GM21390 (cell line): ENCODE measurements at regions not wholly inside any gene's neighbourhood (a gene's known extent, or its start where the extent isn't known, plus 50 kb on each side); places are given as distances from the start of the nearest gene placed in this dataset.

Experiments
- ATAC-seq: cut with Tn5 transposase; IDR thresholded peaks from one replicate; pipeline ENCODE4 v1.9.1; 2021; ENCODE audit not compliant: unreplicated experiment

- ATAC-seq = no peak
Observed at GRCh38 chr11:134545521-134545920, 133.5 kb upstream of the B3GAT1 start.

- no peak for ATAC-seq
Observed at GRCh38 chr11:134544095-134544815, 132.2 kb upstream of the B3GAT1 start.

DNA sequence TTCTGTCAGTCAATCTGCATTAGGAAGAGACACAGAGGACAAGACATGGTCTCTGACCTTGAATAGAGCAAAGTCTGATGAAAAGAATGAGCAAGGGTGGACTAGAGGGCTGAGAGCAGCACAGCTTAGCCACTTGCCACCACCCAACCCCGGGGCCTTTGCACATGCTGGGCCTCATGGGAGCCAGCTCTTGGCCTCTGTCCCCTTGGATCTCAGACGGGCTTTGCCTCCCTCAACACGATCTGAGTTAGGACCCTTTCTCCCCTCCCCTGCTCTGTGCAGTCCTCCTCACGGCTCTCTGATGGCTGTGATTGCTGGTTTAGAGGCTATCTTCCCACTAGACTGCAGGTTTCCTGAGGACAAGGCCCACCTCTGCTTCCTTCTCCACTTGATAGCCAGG lies 131.6 kb upstream of the B3GAT1 start:
- no peak for ATAC-seq

DNA sequence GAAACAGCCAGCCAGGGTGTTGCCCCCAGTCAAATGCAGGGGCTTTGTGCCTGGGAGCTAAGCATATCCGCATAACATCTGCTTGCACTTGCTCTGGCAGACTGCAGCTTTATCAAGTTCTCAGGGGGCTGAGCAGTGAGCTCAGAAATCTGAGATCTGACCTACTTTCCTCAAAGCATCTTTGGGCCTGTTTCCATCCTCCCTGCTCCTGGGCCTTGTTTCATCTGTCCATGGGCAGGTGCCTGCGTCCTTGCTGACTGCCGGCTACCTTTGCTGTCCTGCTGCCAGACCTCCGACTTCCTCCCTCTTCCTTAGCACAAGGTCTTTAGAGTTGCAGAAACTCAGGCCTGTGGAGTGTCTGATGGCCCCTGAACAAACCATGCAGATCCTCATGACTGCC lies 131.2 kb upstream of the B3GAT1 start:
- no peak for ATAC-seq

GRCh38 chr11:134542401-134543165 lies 130.5 kb upstream of the B3GAT1 start:
- no peak for ATAC-seq

GRCh38 chr11:134541951-134542350 lies 129.9 kb upstream of the B3GAT1 start:
- no peak for ATAC-seq

DNA sequence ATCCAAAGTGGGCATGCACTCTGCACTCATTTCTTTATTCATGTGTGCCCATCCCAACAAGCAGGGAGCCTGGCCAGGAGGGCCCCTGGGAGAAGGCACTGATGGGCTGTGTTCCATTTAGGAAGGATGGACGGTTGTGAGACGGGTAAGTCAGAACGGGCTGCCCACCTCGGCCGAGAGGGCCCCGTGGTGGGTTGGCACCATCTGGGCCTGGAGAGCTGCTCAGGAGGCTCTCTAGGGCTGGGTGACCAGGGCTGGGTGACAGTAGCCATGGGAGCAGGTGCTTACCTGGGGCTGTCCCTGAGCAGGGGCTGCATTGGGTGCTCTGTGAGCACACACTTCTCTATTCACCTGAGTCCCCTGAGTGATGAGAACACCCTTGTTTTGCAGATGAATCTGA lies 129.3 kb upstream of the B3GAT1 start:
- no peak for ATAC-seq

- no peak for ATAC-seq
Observed at GRCh38 chr11:134539285-134539684, 127.2 kb upstream of the B3GAT1 start.

GRCh38 chr11:134538742-134539141 lies 126.7 kb upstream of the B3GAT1 start:
- no peak for ATAC-seq

- ATAC-seq = no peak
Observed at GRCh38 chr11:134537941-134538340, 125.9 kb upstream of the B3GAT1 start.

GRCh38 chr11:134537296-134537695 lies 125.3 kb upstream of the B3GAT1 start:
- no peak for ATAC-seq

- no peak for ATAC-seq
Observed at GRCh38 chr11:134536677-134537076, 124.6 kb upstream of the B3GAT1 start.

GRCh38 chr11:134536219-134536618 lies 124.2 kb upstream of the B3GAT1 start:
- ATAC-seq = no peak

GRCh38 chr11:134535029-134536025 lies 123.3 kb upstream of the B3GAT1 start:
- ATAC-seq = no peak

GRCh38 chr11:134533511-134533910 lies 121.5 kb upstream of the B3GAT1 start:
- ATAC-seq = no peak

DNA sequence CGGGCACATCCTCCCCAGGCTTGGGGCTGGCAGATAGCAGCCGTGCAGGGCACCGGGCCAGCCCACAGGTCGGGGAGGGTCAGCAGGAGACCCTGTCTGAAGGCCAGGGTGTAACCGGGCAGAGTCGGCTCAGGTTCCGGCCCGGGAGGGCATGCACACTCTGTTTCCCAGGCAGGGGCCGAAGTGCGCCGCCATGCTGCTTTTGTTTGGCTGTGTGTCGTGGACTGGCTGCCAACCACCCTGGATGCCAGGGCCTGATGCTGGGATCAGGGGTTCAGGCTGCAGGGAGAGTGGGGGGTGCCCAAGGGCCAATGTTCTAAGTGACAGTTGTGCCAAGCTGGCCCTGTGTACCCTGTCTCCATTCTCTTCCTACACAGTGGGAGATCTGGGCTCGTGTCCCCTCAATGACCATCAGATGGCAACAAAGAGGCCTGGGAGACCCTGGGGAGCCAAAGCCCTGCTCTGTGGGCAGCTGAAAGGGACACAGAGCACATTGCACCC lies 120.9 kb upstream of the B3GAT1 start:
- no peak for ATAC-seq

DNA sequence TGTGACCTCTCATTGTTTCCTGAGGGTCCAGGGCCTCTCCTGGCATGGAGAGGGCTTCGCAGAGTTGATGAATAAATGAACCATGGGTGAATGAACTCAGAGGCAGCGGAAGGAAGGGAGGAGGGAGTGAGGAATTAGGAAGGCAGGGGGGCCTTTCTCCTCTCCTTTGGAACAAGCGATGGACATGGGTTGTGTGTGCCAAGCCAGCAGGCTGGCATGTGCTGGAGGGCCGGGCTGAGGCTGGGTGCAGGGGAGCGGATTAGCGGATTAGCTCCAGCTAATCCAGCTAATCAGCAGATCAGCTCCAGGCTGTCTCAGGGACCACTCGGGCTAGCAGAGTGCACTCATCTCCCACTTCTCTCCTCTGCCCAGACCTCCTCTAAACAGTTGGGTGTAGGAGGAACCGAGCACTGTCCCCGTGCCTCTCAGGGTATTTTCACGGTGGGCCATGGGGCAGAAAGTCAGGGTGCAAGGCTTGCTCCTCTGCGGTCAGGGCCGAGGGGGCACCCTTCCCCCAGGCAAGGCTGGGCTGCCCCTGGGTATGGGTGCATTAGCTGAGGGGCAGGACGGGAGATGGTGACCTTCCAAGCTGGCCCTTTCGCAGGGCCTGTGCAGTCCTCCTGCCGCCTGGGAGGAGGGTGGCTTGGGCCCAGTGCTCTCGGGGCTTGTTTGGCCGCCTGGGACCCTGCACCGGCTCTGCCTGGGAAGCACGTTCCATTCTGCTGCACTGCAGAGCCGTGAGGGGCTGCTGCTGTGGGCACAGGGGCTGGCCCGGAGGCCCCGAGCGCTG lies 120.3 kb upstream of the B3GAT1 start:
- no peak for ATAC-seq

DNA sequence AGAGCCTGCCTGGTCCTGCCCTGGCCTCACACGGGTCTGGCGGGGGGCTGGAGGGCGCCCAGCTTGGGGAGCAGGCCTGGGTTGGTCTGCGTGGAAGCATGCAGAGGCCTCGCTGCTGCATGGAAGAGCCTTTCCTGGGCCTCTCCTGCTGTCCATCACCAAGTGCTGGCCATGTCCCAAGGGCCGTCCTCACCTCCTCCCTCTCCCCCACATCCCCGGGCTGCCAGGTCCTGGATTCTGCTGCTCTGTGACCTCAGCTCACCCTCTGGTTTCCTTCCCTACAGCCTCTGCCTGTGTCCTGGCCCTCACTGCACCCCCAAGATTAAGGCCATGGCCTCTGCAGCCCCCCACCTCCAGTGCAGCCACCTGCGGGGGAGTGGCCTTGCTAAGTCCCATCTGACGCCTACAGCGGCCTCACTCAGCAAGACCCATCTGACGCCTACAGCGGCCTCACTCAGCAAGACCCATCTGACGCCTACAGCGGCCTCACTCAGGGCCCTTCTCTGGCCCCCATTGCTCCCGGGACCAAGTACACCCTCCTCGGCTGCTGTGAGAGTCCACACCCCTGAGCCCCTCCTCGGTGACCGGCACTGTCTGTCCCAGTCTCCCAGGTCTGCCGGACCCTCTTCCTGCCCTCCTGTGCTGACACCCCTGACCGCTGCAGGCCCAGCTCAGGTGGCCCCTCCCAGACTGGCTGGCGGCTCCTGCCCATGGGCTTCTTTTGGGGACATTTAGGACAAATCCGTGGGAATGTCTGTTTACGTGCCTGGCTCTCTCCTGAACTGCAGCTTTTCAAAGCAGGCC lies 119.5 kb upstream of the B3GAT1 start:
- ATAC-seq = no peak

GRCh38 chr11:134530636-134531326 lies 118.7 kb upstream of the B3GAT1 start:
- no peak for ATAC-seq
